PFSK-1 (cell line): ENCODE measurements at regions not wholly inside any gene's neighbourhood (a gene's known extent, or its start where the extent isn't known, plus 50 kb on each side); places are given as distances from the start of the nearest gene placed in this dataset.

Source experiments
- FOXP2 ChIP-seq: optimal IDR thresholded peaks from 2 replicates; pipeline ENCODE3; 2011; ENCODE audit warnings: borderline replicate concordance, control low read depth, inconsistent platforms; ENCODE audit not compliant: insufficient read depth; ENCODE audit errors: extremely low read length, extremely low read depth
- POLR2AphosphoS5 ChIP-seq: IDR thresholded peaks from 2 replicates; pipeline ENCODE4 v1.6.1; 2012; ENCODE audit warnings: low read depth, mild to moderate bottlenecking, control low read depth, low read length, moderate library complexity
- SIN3A ChIP-seq: IDR thresholded peaks from 2 replicates; pipeline ENCODE4 v1.6.1; 2012; ENCODE audit warnings: mild to moderate bottlenecking, low read length, moderate library complexity, borderline replicate concordance; ENCODE audit not compliant: insufficient read depth
- TAF1 ChIP-seq: IDR thresholded peaks from 2 replicates; pipeline ENCODE4 v1.6.1; 2012; ENCODE audit warnings: low read length, control low read depth, borderline replicate concordance; ENCODE audit not compliant: insufficient read depth
- TF ChIP-seq, protein P1 (sequence below), 2 experiments: IDR thresholded peaks; 2 replicates each; pipeline versions ENCODE4 v1.6.1 to v1.8.0; 2011 to 2012; ENCODE audit warnings: low read depth in 2 of 2, low read length in 2 of 2, control low read depth in 1 of 2, inconsistent platforms in 1 of 2, mild to moderate bottlenecking in 1 of 2, moderate library complexity in 1 of 2; ENCODE audit not compliant: insufficient read depth in 1 of 2

- TF ChIP-seq FOXP2 (no peak), TAF1 (no peak)
Observed at GRCh38 chr4:123559955-123560871, 163.6 kb downstream of the SPRY1 start.

GRCh38 chr4:123561525-123561924 lies 164.9 kb downstream of the SPRY1 start:
- no peak for TF ChIP-seq SIN3A
- no peak for TF ChIP-seq POLR2AphosphoS5
- TF ChIP-seq, protein P1, sequence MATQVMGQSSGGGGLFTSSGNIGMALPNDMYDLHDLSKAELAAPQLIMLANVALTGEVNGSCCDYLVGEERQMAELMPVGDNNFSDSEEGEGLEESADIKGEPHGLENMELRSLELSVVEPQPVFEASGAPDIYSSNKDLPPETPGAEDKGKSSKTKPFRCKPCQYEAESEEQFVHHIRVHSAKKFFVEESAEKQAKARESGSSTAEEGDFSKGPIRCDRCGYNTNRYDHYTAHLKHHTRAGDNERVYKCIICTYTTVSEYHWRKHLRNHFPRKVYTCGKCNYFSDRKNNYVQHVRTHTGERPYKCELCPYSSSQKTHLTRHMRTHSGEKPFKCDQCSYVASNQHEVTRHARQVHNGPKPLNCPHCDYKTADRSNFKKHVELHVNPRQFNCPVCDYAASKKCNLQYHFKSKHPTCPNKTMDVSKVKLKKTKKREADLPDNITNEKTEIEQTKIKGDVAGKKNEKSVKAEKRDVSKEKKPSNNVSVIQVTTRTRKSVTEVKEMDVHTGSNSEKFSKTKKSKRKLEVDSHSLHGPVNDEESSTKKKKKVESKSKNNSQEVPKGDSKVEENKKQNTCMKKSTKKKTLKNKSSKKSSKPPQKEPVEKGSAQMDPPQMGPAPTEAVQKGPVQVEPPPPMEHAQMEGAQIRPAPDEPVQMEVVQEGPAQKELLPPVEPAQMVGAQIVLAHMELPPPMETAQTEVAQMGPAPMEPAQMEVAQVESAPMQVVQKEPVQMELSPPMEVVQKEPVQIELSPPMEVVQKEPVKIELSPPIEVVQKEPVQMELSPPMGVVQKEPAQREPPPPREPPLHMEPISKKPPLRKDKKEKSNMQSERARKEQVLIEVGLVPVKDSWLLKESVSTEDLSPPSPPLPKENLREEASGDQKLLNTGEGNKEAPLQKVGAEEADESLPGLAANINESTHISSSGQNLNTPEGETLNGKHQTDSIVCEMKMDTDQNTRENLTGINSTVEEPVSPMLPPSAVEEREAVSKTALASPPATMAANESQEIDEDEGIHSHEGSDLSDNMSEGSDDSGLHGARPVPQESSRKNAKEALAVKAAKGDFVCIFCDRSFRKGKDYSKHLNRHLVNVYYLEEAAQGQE (IDR thresholded peaks at IDR 0.05; ENCODE audit: insufficient read depth in 1 of 2, low read depth in 2 of 2, low read length in 2 of 2), result no peak
- no peak for TF ChIP-seq FOXP2
- no peak for TF ChIP-seq TAF1

- no peak for TF ChIP-seq SIN3A
- no peak for TF ChIP-seq TAF1
- no peak for TF ChIP-seq POLR2AphosphoS5
- TF ChIP-seq, protein P1 (IDR thresholded peaks at IDR 0.05; ENCODE audit: insufficient read depth in 1 of 2, low read depth in 2 of 2, low read length in 2 of 2), result no peak
- TF ChIP-seq FOXP2, result no peak
Observed at GRCh38 chr4:123562994-123563750, 166.6 kb downstream of the SPRY1 start.

DNA sequence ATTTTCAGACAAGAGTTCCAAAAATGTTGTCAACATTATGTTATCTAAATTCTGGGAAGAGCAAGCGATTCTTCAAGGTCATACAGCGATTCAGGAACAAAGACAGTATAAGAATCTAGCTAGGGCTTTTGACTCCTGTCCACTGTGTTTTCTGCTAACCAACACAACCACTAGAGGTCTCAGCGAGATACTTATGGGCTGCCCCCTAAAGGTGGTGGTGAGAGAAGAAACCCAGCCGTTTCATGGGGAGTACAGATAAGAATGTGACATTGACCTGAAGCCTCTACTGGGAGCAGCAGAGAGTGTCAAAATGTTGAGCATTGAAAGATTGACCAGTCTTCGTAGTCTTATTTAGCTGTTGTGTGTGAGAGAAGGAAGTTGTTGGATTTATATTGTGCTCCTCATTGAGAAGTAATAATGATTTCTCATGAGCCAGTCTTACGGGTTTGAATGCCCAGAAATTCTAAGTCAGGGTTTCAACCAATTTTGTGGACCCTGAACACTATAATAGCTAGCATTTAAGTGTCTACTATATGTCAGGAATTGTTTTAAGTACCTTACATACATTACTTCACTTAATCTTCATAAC lies 168.3 kb downstream of the SPRY1 start:
- TF ChIP-seq, protein P1 (IDR thresholded peaks at IDR 0.05; ENCODE audit: insufficient read depth in 1 of 2, low read depth in 2 of 2, low read length in 2 of 2), result no peak
- TF ChIP-seq FOXP2 (no peak), SIN3A (no peak), POLR2AphosphoS5 (no peak), TAF1 (no peak)

DNA sequence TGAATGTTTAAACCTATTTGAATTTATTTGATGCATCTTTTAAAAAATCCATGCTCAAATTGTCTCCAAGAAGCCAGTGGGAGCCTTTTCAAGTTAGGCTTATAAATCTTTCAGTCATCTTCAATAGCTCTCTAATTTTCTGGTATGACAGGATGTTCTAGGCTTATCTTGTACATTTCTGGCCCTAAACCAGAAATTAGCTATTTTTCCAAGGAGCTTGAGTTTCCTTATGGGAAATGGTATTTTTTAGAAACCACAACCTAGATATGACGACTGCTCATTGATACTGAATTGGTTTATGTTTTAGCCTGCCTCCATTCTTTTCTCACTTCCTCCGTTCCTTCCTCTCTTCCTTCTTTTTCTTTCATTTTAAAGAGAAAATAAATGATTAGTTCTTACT lies 172.3 kb downstream of the SPRY1 start:
- TF ChIP-seq TAF1 (no peak), POLR2AphosphoS5 (no peak), SIN3A (no peak), FOXP2 (no peak)
- TF ChIP-seq, protein P1 (IDR thresholded peaks at IDR 0.05; ENCODE audit: insufficient read depth in 1 of 2, low read depth in 2 of 2, low read length in 2 of 2), result no peak
